Kidney (tissue), 13 donors: ENCODE measurements at regions not wholly inside any gene's neighbourhood (a gene's known extent, or its start where the extent isn't known, plus 50 kb on each side); places are given as distances from the start of the nearest gene placed in this dataset.

Experiments
- DNase-seq, 5 donors: peaks; one replicate each; pipeline ENCODE4 v3.0.0-alpha.2; 2013 to 2020
- FAIRE-seq: peaks from 2 replicates; lab custom pipeline; 2012; peaks lifted over from hg19 to GRCh38; lab: Jason Lieb, UNC
- H3K27ac ChIP-seq, 2 donors: one replicate each; pipeline ENCODE4 v1.7.0; 2013; ENCODE audit warnings: low read depth in 2 of 2, low read length in 2 of 2, inconsistent platforms in 1 of 2
- H3K27me3 ChIP-seq: one replicate; pipeline ENCODE4 v1.7.1; 2013; ENCODE audit warnings: low read length, inconsistent platforms; ENCODE audit not compliant: control insufficient read depth, insufficient read depth
- H3K36me3 ChIP-seq, 3 donors: one replicate each; pipeline versions ENCODE4 v1.7.0 to v1.7.1; 2013; ENCODE audit warnings: low read length in 3 of 3, control low read depth in 1 of 3, inconsistent platforms in 1 of 3; ENCODE audit not compliant: insufficient read depth in 3 of 3, control insufficient read depth in 2 of 3
- H3K4me1 ChIP-seq, 3 donors: one replicate each; pipeline versions ENCODE4 v1.7.0 to v1.7.1; 2013; ENCODE audit warnings: low read length in 3 of 3, inconsistent platforms in 1 of 3, low read depth in 1 of 3; ENCODE audit not compliant: control insufficient read depth in 2 of 3, insufficient read depth in 2 of 3
- H3K4me3 ChIP-seq, 3 donors: one replicate each; pipeline versions ENCODE4 v1.7.0 to v1.8.1; 2013; ENCODE audit warnings: low read length in 3 of 3, control low read depth in 1 of 3, inconsistent platforms in 1 of 3
- H3K9ac ChIP-seq, 3 donors: one replicate each; pipeline versions ENCODE4 v1.7.0 to v1.7.1; 2013; ENCODE audit warnings: low read length in 3 of 3, control low read depth in 1 of 3, inconsistent platforms in 1 of 3
- H3K9me3 ChIP-seq, 3 donors: one replicate each; pipeline versions ENCODE4 v1.7.0 to v1.7.1; 2013; ENCODE audit warnings: low read length in 3 of 3, control low read depth in 1 of 3, inconsistent platforms in 1 of 3; ENCODE audit not compliant: control insufficient read depth in 2 of 3, insufficient read depth in 1 of 3
- intact Hi-C: fragments of 100-400 bp; cut with DNase I; formaldehyde crosslinking; loops from one replicate; pipeline ENCODE4 v1.11.1; 2022
- TF ChIP-seq, protein P1 (sequence below): IDR thresholded peaks from 3 replicates; pipeline ENCODE4 v1.5.1; 2012; ENCODE audit warnings: mild to moderate bottlenecking, moderate library complexity, borderline replicate concordance; ENCODE audit not compliant: insufficient read depth; ENCODE audit errors: extremely low read depth
- donor health status: control.
- donor health status: control.
- donor health status: control.
- donor health status: control.
- donor health status: control.
- donor health status: DM: yes; HTN: yes; CAD: no.
- donor health status: Normal renal cell carcinoma (clear cell type).

DNA sequence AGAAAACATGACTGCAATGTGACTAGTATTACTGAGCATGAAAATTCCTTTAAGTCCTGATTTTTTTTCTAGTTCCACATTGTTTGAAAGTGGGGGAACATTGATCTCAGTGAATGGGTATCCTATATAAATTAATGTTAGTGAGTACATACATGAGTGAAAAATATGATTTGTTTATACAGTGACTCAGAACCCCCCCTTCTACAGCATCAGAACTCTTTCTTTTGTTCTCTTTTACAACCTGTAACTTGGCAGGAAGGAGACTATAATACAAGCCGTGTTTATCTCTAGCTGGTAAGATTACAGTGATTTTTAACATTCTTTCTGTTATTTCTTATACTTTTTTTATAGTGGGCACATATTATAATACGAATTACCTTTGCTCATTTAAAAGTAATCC, 384.7 kb downstream of the PDCD6IP start:
- no peak for FAIRE-seq
- no peak overlapping the region for H3K27ac ChIP-seq
- TF ChIP-seq, protein P1, sequence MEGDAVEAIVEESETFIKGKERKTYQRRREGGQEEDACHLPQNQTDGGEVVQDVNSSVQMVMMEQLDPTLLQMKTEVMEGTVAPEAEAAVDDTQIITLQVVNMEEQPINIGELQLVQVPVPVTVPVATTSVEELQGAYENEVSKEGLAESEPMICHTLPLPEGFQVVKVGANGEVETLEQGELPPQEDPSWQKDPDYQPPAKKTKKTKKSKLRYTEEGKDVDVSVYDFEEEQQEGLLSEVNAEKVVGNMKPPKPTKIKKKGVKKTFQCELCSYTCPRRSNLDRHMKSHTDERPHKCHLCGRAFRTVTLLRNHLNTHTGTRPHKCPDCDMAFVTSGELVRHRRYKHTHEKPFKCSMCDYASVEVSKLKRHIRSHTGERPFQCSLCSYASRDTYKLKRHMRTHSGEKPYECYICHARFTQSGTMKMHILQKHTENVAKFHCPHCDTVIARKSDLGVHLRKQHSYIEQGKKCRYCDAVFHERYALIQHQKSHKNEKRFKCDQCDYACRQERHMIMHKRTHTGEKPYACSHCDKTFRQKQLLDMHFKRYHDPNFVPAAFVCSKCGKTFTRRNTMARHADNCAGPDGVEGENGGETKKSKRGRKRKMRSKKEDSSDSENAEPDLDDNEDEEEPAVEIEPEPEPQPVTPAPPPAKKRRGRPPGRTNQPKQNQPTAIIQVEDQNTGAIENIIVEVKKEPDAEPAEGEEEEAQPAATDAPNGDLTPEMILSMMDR: no peak

DNA sequence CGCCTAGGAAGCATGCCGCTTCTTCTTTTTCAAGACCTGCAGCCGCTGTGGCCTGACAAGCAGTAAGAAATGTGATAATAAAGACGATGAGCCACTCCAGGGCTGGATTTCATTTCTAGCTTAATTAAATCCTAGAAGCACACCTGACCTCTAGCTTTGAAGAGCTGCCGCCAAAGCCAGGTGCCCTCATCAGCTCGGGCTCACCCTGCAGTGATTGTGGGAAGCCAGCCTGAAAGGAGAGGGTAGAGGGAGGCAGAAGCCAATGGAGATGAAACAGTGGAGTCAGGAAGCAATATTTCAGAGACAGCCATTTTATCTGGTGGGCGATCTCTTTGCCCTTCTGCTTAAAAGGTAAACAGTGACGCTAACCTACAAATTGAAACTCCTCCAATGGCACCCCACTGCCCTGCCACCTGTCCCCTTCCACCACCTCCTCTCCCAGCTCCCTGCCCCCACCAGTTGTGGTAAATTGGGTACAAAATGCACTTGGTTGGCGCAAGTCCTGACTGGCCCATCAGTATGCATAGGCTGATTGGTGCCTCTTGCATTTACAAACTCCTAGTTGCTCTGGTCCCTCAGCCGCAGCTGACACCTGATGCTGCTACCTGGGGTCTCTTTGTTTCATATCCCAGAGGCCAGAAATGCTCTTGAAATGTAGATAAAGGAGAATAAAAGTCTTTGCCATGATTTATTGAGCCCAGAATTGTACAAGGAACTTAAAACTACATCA, 385.3 kb downstream of the PDCD6IP start:
- intact Hi-C loops: no loop called here
- no peak overlapping the region for H3K27ac ChIP-seq
- H3K9ac ChIP-seq: no peak overlapping the region
- no peaks in the 10 kb centered on the region for H3K4me1 ChIP-seq
- H3K9me3 ChIP-seq: no peaks in the 10 kb centered on the region
- TF ChIP-seq, protein P1: no peak
- no peak overlapping the region for H3K4me3 ChIP-seq
- no peaks in the 10 kb centered on the region for H3K36me3 ChIP-seq
- FAIRE-seq (no peak), DNase-seq (peak in 4 of 5 donors; percentile 58 to 71 (median 62))
- H3K27me3 ChIP-seq: no peaks in the 10 kb centered on the region

More for the DNA sequence above, 384.7 kb downstream of the PDCD6IP start:
- intact Hi-C loops: no loop called here
- H3K9ac ChIP-seq: no peak overlapping the region
- no peak overlapping the region for H3K4me3 ChIP-seq
- no peak for DNase-seq
- no peaks in the 10 kb centered on the region for H3K9me3 ChIP-seq
- H3K4me1 ChIP-seq: no peaks in the 10 kb centered on the region
- no peaks in the 10 kb centered on the region for H3K27me3 ChIP-seq
- H3K36me3 ChIP-seq: no peaks in the 10 kb centered on the region

DNA sequence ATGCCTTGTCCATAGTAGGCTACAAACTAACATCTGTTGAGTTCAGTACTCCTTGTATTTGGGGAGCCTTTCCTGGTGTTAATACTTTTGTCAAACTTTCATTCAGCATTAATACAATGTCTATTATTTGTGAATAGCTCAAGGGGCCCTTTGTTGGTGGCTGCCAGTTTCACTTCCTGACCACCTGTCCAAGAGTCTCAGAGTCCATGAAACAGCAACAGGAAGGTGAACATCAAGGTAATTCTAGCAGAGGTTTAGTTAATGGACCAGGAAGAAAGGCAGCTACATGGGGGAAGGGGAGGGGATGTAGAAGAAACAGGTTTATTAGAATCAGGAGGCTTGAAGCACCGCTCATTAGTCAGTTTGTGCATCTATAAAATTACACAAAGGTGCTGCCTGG, 386.9 kb downstream of the PDCD6IP start:
- intact Hi-C loops: no loop called here
- Histone ChIP-seq H3K4me3 (no peak overlapping the region), H3K27ac (no peak overlapping the region), H3K27me3 (no peaks in the 10 kb centered on the region), H3K4me1 (no peaks in the 10 kb centered on the region), H3K9ac (no peak overlapping the region), H3K36me3 (no peaks in the 10 kb centered on the region), H3K9me3 (no peaks in the 10 kb centered on the region)
- DNase-seq: peak in 3 of 5 donors; percentile 22 to 66 (median 52)
- TF ChIP-seq, protein P1: no peak
- FAIRE-seq: no peak
